ENCODE measurements at regions not wholly inside any gene's neighbourhood (a gene's known extent, or its start where the extent isn't known, plus 50 kb on each side); places are given as distances from the start of the nearest gene placed in this dataset.
"Not testable (repeated sequence)": the region's sequence is repeated elsewhere in the genome, so short reads cannot be mapped to it uniquely, and the experiment has no call there.

DNA sequence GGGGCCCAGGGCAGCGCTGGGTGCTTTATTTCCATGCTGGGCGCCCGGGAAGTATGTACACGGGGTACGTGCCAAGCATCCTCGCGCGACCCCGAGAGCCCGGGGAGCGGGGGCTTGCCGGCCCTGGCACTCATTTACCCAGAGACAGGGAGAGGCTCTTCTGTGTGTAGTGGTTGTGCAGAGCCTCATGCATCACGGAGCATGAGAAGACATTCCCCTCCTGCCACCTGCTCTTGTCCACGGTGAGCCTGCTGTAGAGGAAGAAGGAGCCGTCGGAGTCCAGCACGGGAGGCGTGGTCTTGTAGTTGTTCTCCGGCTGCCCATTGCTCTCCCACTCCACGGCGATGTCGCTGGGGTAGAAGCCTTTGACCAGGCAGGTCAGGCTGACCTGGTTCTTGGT lies 98.0 kb downstream of the TMEM121 start:
- TF ChIP-seq POLR2A, POLR2AphosphoS5, TAF1 (IDR thresholded peaks at IDR 0.05; ENCODE audit: low read depth, low read length): not testable (repeated sequence)
